ENCODE measurements at regions not wholly inside any gene's neighbourhood (a gene's known extent, or its start where the extent isn't known, plus 50 kb on each side); places are given as distances from the start of the nearest gene placed in this dataset.

GRCh38 chr3:177438596-177439220 lies 241.4 kb upstream of the TBL1XR1 start:
- H3K9ac ChIP-seq (ENCODE audit: low read depth in 1 of 2, low read length in 2 of 2) = no peak overlapping the region

GRCh38 chr3:177439694-177440269 lies 242.5 kb upstream of the TBL1XR1 start:
- H3K9ac ChIP-seq (ENCODE audit: low read depth in 1 of 2, low read length in 2 of 2) = no peak overlapping the region
- no peak overlapping the region for H3K27ac ChIP-seq (ENCODE audit: low read depth in 2 of 2, low read length in 2 of 2)
- no peaks in the 10 kb centered on the region for H3K27me3 ChIP-seq (ENCODE audit: control insufficient read depth in 2 of 2, insufficient read depth in 2 of 2, low read length in 2 of 2)
- no peaks in the 10 kb centered on the region for H3K36me3 ChIP-seq (ENCODE audit: control insufficient read depth in 2 of 2, insufficient read depth in 2 of 2, low read length in 2 of 2)
- H3K4me3 ChIP-seq (ENCODE audit: low read length in 2 of 2) = no peak overlapping the region
- peaks cover 0 to 3% of the 10 kb centered on the region in 2 donors for H3K4me1 ChIP-seq (ENCODE audit: control insufficient read depth in 2 of 2, insufficient read depth in 2 of 2, low read length in 2 of 2)
- H3K9me3 ChIP-seq (ENCODE audit: control insufficient read depth in 2 of 2, low read length in 2 of 2) = no peaks in the 10 kb centered on the region

More at GRCh38 chr3:177438596-177439220, 241.4 kb upstream of the TBL1XR1 start:
- Histone ChIP-seq H3K36me3 (ENCODE audit: control insufficient read depth in 2 of 2, insufficient read depth in 2 of 2, low read length in 2 of 2) (no peaks in the 10 kb centered on the region), H3K27ac (ENCODE audit: low read depth in 2 of 2, low read length in 2 of 2) (no peak overlapping the region), H3K4me3 (ENCODE audit: low read length in 2 of 2) (no peak overlapping the region), H3K27me3 (ENCODE audit: control insufficient read depth in 2 of 2, insufficient read depth in 2 of 2, low read length in 2 of 2) (no peaks in the 10 kb centered on the region), H3K9me3 (ENCODE audit: control insufficient read depth in 2 of 2, low read length in 2 of 2) (no peaks in the 10 kb centered on the region), H3K4me1 (ENCODE audit: control insufficient read depth in 2 of 2, insufficient read depth in 2 of 2, low read length in 2 of 2) (peaks cover 0 to 3% of the 10 kb centered on the region in 2 donors)

- Histone ChIP-seq H3K4me1 (ENCODE audit: control insufficient read depth in 2 of 2, insufficient read depth in 2 of 2, low read length in 2 of 2) (peaks cover 0 to 9% of the 10 kb centered on the region in 2 donors), H3K27ac (ENCODE audit: low read depth in 2 of 2, low read length in 2 of 2) (no peak overlapping the region)
These were observed 243.3 kb upstream of the TBL1XR1 start for GRCh38 chr3:177440456-177441104.

GRCh38 chr3:177441276-177441812 lies 244.1 kb upstream of the TBL1XR1 start:
- Histone ChIP-seq H3K4me1 (ENCODE audit: control insufficient read depth in 2 of 2, insufficient read depth in 2 of 2, low read length in 2 of 2) (peaks cover 2 to 17% of the 10 kb centered on the region in 2 donors), H3K9ac (ENCODE audit: low read depth in 1 of 2, low read length in 2 of 2) (no peak overlapping the region), H3K36me3 (ENCODE audit: control insufficient read depth in 2 of 2, insufficient read depth in 2 of 2, low read length in 2 of 2) (no peaks in the 10 kb centered on the region), H3K4me3 (ENCODE audit: low read length in 2 of 2) (no peak overlapping the region), H3K27ac (ENCODE audit: low read depth in 2 of 2, low read length in 2 of 2) (peak overlapping the region; percentile 50 to 52), H3K9me3 (ENCODE audit: control insufficient read depth in 2 of 2, low read length in 2 of 2) (no peaks in the 10 kb centered on the region), H3K27me3 (ENCODE audit: control insufficient read depth in 2 of 2, insufficient read depth in 2 of 2, low read length in 2 of 2) (no peaks in the 10 kb centered on the region)

More at GRCh38 chr3:177440456-177441104, 243.3 kb upstream of the TBL1XR1 start:
- Histone ChIP-seq H3K36me3 (ENCODE audit: control insufficient read depth in 2 of 2, insufficient read depth in 2 of 2, low read length in 2 of 2) (no peaks in the 10 kb centered on the region), H3K4me3 (ENCODE audit: low read length in 2 of 2) (no peak overlapping the region), H3K27me3 (ENCODE audit: control insufficient read depth in 2 of 2, insufficient read depth in 2 of 2, low read length in 2 of 2) (no peaks in the 10 kb centered on the region), H3K9me3 (ENCODE audit: control insufficient read depth in 2 of 2, low read length in 2 of 2) (no peaks in the 10 kb centered on the region), H3K9ac (ENCODE audit: low read depth in 1 of 2, low read length in 2 of 2) (no peak overlapping the region)

- Histone ChIP-seq H3K9me3 (ENCODE audit: control insufficient read depth in 2 of 2, low read length in 2 of 2) (no peaks in the 10 kb centered on the region), H3K9ac (ENCODE audit: low read depth in 1 of 2, low read length in 2 of 2) (peak overlapping the region in 1 of 2 donors; percentile 10), H3K36me3 (ENCODE audit: control insufficient read depth in 2 of 2, insufficient read depth in 2 of 2, low read length in 2 of 2) (no peaks in the 10 kb centered on the region), H3K4me1 (ENCODE audit: control insufficient read depth in 2 of 2, insufficient read depth in 2 of 2, low read length in 2 of 2) (peaks cover 7 to 21% of the 10 kb centered on the region in 2 donors), H3K27me3 (ENCODE audit: control insufficient read depth in 2 of 2, insufficient read depth in 2 of 2, low read length in 2 of 2) (no peaks in the 10 kb centered on the region), H3K27ac (ENCODE audit: low read depth in 2 of 2, low read length in 2 of 2) (peak overlapping the region; percentile 50 to 52), H3K4me3 (ENCODE audit: low read length in 2 of 2) (peak overlapping the region in 1 of 2 donors; percentile 10)
These were observed 244.7 kb upstream of the TBL1XR1 start for GRCh38 chr3:177441813-177442646.

- peak overlapping the region in 1 of 2 donors; percentile 29 for H3K9ac ChIP-seq (ENCODE audit: low read depth in 1 of 2, low read length in 2 of 2)
- peak overlapping the region; percentile 10 to 31 for H3K27ac ChIP-seq (ENCODE audit: low read depth in 2 of 2, low read length in 2 of 2)
- H3K4me1 ChIP-seq (ENCODE audit: control insufficient read depth in 2 of 2, insufficient read depth in 2 of 2, low read length in 2 of 2) = peaks cover 11 to 30% of the 10 kb centered on the region in 2 donors
These were observed 246.2 kb upstream of the TBL1XR1 start for GRCh38 chr3:177443469-177443868.

GRCh38 chr3:177444696-177445095 lies 247.4 kb upstream of the TBL1XR1 start:
- Histone ChIP-seq H3K9ac (ENCODE audit: low read depth in 1 of 2, low read length in 2 of 2) (no peak overlapping the region), H3K4me1 (ENCODE audit: control insufficient read depth in 2 of 2, insufficient read depth in 2 of 2, low read length in 2 of 2) (peaks cover 11 to 30% of the 10 kb centered on the region in 2 donors), H3K27ac (ENCODE audit: low read depth in 2 of 2, low read length in 2 of 2) (peak overlapping the region in 1 of 2 donors; percentile 10), H3K4me3 (ENCODE audit: low read length in 2 of 2) (no peak overlapping the region), H3K9me3 (ENCODE audit: control insufficient read depth in 2 of 2, low read length in 2 of 2) (no peaks in the 10 kb centered on the region), H3K27me3 (ENCODE audit: control insufficient read depth in 2 of 2, insufficient read depth in 2 of 2, low read length in 2 of 2) (no peaks in the 10 kb centered on the region), H3K36me3 (ENCODE audit: control insufficient read depth in 2 of 2, insufficient read depth in 2 of 2, low read length in 2 of 2) (no peaks in the 10 kb centered on the region)

More at GRCh38 chr3:177443469-177443868, 246.2 kb upstream of the TBL1XR1 start:
- Histone ChIP-seq H3K4me3 (ENCODE audit: low read length in 2 of 2) (no peak overlapping the region), H3K27me3 (ENCODE audit: control insufficient read depth in 2 of 2, insufficient read depth in 2 of 2, low read length in 2 of 2) (no peaks in the 10 kb centered on the region), H3K36me3 (ENCODE audit: control insufficient read depth in 2 of 2, insufficient read depth in 2 of 2, low read length in 2 of 2) (no peaks in the 10 kb centered on the region), H3K9me3 (ENCODE audit: control insufficient read depth in 2 of 2, low read length in 2 of 2) (no peaks in the 10 kb centered on the region)

- Histone ChIP-seq H3K27me3 (ENCODE audit: control insufficient read depth in 2 of 2, insufficient read depth in 2 of 2, low read length in 2 of 2) (no peaks in the 10 kb centered on the region), H3K4me3 (ENCODE audit: low read length in 2 of 2) (no peak overlapping the region), H3K9me3 (ENCODE audit: control insufficient read depth in 2 of 2, low read length in 2 of 2) (no peaks in the 10 kb centered on the region), H3K36me3 (ENCODE audit: control insufficient read depth in 2 of 2, insufficient read depth in 2 of 2, low read length in 2 of 2) (no peaks in the 10 kb centered on the region), H3K4me1 (ENCODE audit: control insufficient read depth in 2 of 2, insufficient read depth in 2 of 2, low read length in 2 of 2) (peaks cover 11 to 30% of the 10 kb centered on the region in 2 donors), H3K9ac (ENCODE audit: low read depth in 1 of 2, low read length in 2 of 2) (no peak overlapping the region), H3K27ac (ENCODE audit: low read depth in 2 of 2, low read length in 2 of 2) (peak overlapping the region; percentile 77 to 78)
These were observed 248.3 kb upstream of the TBL1XR1 start for GRCh38 chr3:177445549-177445948.

GRCh38 chr3:177446165-177446601 lies 248.9 kb upstream of the TBL1XR1 start:
- H3K9me3 ChIP-seq (ENCODE audit: control insufficient read depth in 2 of 2, low read length in 2 of 2) = no peaks in the 10 kb centered on the region
- peaks cover 11 to 30% of the 10 kb centered on the region in 2 donors for H3K4me1 ChIP-seq (ENCODE audit: control insufficient read depth in 2 of 2, insufficient read depth in 2 of 2, low read length in 2 of 2)
- H3K27me3 ChIP-seq (ENCODE audit: control insufficient read depth in 2 of 2, insufficient read depth in 2 of 2, low read length in 2 of 2) = no peaks in the 10 kb centered on the region
- H3K27ac ChIP-seq (ENCODE audit: low read depth in 2 of 2, low read length in 2 of 2) = peak overlapping the region; percentile 77 to 78
- H3K36me3 ChIP-seq (ENCODE audit: control insufficient read depth in 2 of 2, insufficient read depth in 2 of 2, low read length in 2 of 2) = no peaks in the 10 kb centered on the region
- peak overlapping the region; percentile 42 to 55 for H3K4me3 ChIP-seq (ENCODE audit: low read length in 2 of 2)
- peak overlapping the region in 1 of 2 donors; percentile 70 for H3K9ac ChIP-seq (ENCODE audit: low read depth in 1 of 2, low read length in 2 of 2)
